ENCODE measurements at regions not wholly inside any gene's neighbourhood (a gene's known extent, or its start where the extent isn't known, plus 50 kb on each side); places are given as distances from the start of the nearest gene placed in this dataset.

DNA sequence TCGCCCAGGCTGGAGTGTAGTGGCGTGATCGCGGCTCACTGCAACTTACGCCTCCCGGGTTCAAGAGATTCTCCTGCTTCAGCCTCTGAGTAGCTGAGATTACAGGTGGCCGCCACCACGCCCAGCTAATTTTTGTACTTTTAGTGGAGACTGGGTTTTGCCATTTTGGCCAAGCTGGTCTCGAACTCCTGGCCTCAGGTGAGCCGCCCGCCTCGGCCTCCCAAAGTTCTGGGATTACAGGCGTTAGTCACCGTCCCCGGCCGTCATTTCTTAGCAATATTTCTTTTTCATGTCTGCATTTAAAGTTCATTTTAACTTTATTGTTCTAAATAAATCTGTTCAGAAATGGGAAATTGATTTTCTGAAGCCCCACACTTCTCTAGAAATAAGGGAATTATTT lies 597.3 kb upstream of the DDX18 start:
- Histone ChIP-seq H3K79me1 (ENCODE audit: low read depth, low read length) (no peaks in the 10 kb centered on the region), H3K79me2 (ENCODE audit: control insufficient read depth in 1 of 2, insufficient read depth in 2 of 2, low read length in 2 of 2) (no peaks in the 10 kb centered on the region), H3K56ac (replicated peaks; ENCODE audit: insufficient read length, low read depth, low read length) (no peak overlapping the region), H3K4me3 (ENCODE audit: extremely low read depth in 1 of 4, insufficient read depth in 2 of 4, low read depth in 3 of 4, low read length in 4 of 4) (no peak overlapping the region), H3K4me1 (replicated peaks in 1 of 4; ENCODE audit: control insufficient read depth in 3 of 4, insufficient read depth in 4 of 4, low read length in 3 of 4) (peaks cover 0 to 4% (median 0%) of the 10 kb centered on the region in 4 experiments; a peak in 2 of 7 replicates), H3K4ac (replicated peaks; ENCODE audit: insufficient read length, low read depth, low read length) (no peak overlapping the region), H2AFZ (ENCODE audit: low read length) (no peak overlapping the region), H4K5ac (ENCODE audit: insufficient read length, low read depth, low read length) (no peak overlapping the region), H2BK5ac (ENCODE audit: low read depth, low read length) (no peak overlapping the region), H2BK20ac (ENCODE audit: low read length) (no peak overlapping the region), H4K20me1 (replicated peaks in 1 of 2; ENCODE audit: control insufficient read depth in 1 of 2, insufficient read depth in 2 of 2, low read length in 2 of 2) (no peaks in the 10 kb centered on the region), H3K9ac (replicated peaks in 1 of 4; ENCODE audit: extremely low read depth in 1 of 4, low read depth in 3 of 4, low read length in 3 of 4) (no peak overlapping the region), H2BK120ac (replicated peaks; ENCODE audit: low read depth, low read length) (no peak overlapping the region), H3K23me2 (ENCODE audit: low read depth, low read length) (no peaks in the 10 kb centered on the region), H3K23ac (ENCODE audit: insufficient read length) (no peak overlapping the region), H2BK12ac (ENCODE audit: low read depth, low read length) (no peak overlapping the region), H3K27ac (ENCODE audit: low read depth, low read length) (no peak overlapping the region), H3K18ac (ENCODE audit: extremely low read depth, low read length) (no peak overlapping the region), H4K91ac (replicated peaks; ENCODE audit: insufficient read length, low read length) (no peak overlapping the region), H2AK5ac (ENCODE audit: low read depth, low read length) (no peak overlapping the region), H2BK15ac (ENCODE audit: low read length) (no peak overlapping the region), H3K27me3 (replicated peaks in 1 of 4; ENCODE audit: control insufficient read depth in 3 of 4, extremely low read depth in 1 of 4, insufficient read depth in 3 of 4, low read length in 3 of 4) (no peaks in the 10 kb centered on the region), H3K4me2 (ENCODE audit: insufficient read depth in 1 of 2, low read depth in 2 of 2, low read length in 2 of 2) (no peak overlapping the region), H3K36me3 (ENCODE audit: control insufficient read depth in 2 of 4, insufficient read depth in 4 of 4, low read length in 3 of 4) (no peaks in the 10 kb centered on the region), H3K9me3 (ENCODE audit: insufficient read depth in 2 of 2, low read depth in 1 of 2, low read length in 1 of 2) (no peaks in the 10 kb centered on the region), H3K14ac (ENCODE audit: insufficient read length) (no peak overlapping the region), H4K8ac (ENCODE audit: extremely low read depth, insufficient read depth, low read length) (no peak overlapping the region)
- CTCF ChIA-PET (ENCODE audit: partially characterized antibody), result no interaction called here
- POLR2A ChIA-PET (ENCODE audit: partially characterized antibody), result no interaction called here
- no peak for TF ChIP-seq HDAC2 (IDR thresholded peaks at IDR 0.05; ENCODE audit: borderline replicate concordance in 1 of 2, low read depth in 2 of 2, low read length in 2 of 2)
- no peak for TF ChIP-seq KDM5A (IDR thresholded peaks at IDR 0.05; ENCODE audit: low read length)
- WGBS, 2 experiments (ENCODE audit: extremely low coverage in 1 of 2, insufficient coverage in 1 of 2, insufficient read length in 1 of 2, insufficient replicate concordance in 2 of 2, low coverage in 1 of 2, low lambda C conversion rate in 2 of 2, missing lambda C conversion rate in 1 of 2), result 95% methylated on average over 16 of the region's 16 CpGs; no CpG with 5 or more reads in 1 of the 2 experiments
- FAIRE-seq, result no peak
- DNase-seq (ENCODE audit: low read depth in 1 of 2, low spot score in 2 of 2), result no peak
